Central memory CD8-positive, alpha-beta T cell (primary cell): ENCODE measurements at regions not wholly inside any gene's neighbourhood (a gene's known extent, or its start where the extent isn't known, plus 50 kb on each side); places are given as distances from the start of the nearest gene placed in this dataset.
"Not testable (repeated sequence)": the region's sequence is repeated elsewhere in the genome, so short reads cannot be mapped to it uniquely, and the experiment has no call there.

Source experiments
- ATAC-seq: fragments of 150-1000 bp; cut with Tn5 transposase; replicated peaks from 2 replicates; pipeline ENCODE4 v1.10.0; 2022; ENCODE audit warnings: mild to moderate bottlenecking, moderate FRiP score, moderate number of reproducible peaks; ENCODE audit not compliant: poor library complexity, severe bottlenecking; ENCODE audit errors: extremely low read depth
- DNase-seq, 2 donors: peaks; one replicate each; pipeline ENCODE4 v3.0.0; 2021; ENCODE audit warnings: low spot score in 2 of 2
- H3K27ac Mint-ChIP-seq: one replicate; pipeline ENCODE4 v1.8.0; 2022; ENCODE audit warnings: low read depth, mild to moderate bottlenecking, moderate library complexity, mixed read lengths
- H3K27me3 Mint-ChIP-seq: one replicate; pipeline ENCODE4 v1.8.0; 2022; ENCODE audit warnings: mixed read lengths
- H3K36me3 Mint-ChIP-seq: one replicate; pipeline ENCODE4 v1.8.0; 2022; ENCODE audit warnings: mild to moderate bottlenecking, moderate library complexity, mixed read lengths; ENCODE audit not compliant: insufficient read depth
- H3K4me1 Mint-ChIP-seq: one replicate; pipeline ENCODE4 v1.8.0; 2022; ENCODE audit warnings: mixed read lengths
- H3K4me3 Mint-ChIP-seq: one replicate; pipeline ENCODE4 v1.8.0; 2022; ENCODE audit warnings: mild to moderate bottlenecking, moderate library complexity, mixed read lengths
- H3K9me3 Mint-ChIP-seq: one replicate; pipeline ENCODE4 v1.8.0; 2022; ENCODE audit warnings: mixed read lengths

DNA sequence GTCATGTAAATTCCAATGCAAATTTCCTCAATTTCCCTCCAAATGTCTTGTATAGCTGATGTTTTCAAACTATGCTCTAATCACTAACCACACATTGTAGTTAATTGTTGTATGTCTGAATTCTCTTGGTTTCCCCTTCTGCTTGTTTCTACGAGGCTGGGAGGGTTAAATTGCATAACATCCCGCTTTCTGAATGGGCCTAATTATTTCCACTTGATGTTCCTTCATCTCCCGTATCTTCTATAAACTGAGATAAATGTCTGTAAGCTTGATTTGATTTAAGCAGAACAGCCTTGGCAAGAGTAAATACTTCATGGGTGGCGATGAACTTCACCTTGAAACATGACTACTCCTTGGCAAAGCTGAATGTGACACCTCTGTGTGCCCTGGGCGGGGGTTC, 72.2 kb downstream of the SERINC2 start:
- Mint-ChIP-seq H3K9me3 (peaks cover 13% of the 10 kb centered on the region), H3K27me3 (peaks cover 15% of the 10 kb centered on the region)

DNA sequence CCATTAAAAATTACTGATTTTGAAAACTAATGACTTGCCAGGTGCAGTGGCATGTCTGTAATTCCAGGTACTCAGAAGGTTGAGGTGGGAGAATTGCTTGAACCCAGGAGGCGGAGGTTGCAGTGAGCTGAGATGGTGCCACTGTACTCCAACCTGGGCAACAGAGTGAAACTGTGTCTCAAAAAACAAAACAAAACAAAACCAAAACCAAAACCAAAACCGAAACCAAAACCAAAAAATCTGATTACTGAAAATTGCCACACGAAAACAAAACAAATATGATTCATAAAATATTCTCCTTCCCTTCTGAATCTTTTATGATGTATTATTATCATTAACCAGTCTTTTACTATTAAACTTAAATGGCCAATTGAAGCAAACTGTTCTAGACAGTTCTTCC, 74.1 kb downstream of the SERINC2 start:
- H3K27me3 Mint-ChIP-seq: no peaks in the 10 kb centered on the region
- peaks cover 9% of the 10 kb centered on the region for H3K9me3 Mint-ChIP-seq
- no peak for DNase-seq
- ATAC-seq: no peak
- no peaks in the 10 kb centered on the region for H3K4me1 Mint-ChIP-seq
- peak overlapping the region; percentile 95 for H3K27ac Mint-ChIP-seq
- peak overlapping the region; percentile 74 for H3K4me3 Mint-ChIP-seq
- peaks cover 10% of the 10 kb centered on the region for H3K36me3 Mint-ChIP-seq

More for the DNA sequence above, 72.2 kb downstream of the SERINC2 start:
- no peak overlapping the region for H3K4me3 Mint-ChIP-seq
- H3K27ac Mint-ChIP-seq: no peak overlapping the region
- no peak for DNase-seq
- peaks cover 10% of the 10 kb centered on the region for H3K36me3 Mint-ChIP-seq
- ATAC-seq: no peak
- H3K4me1 Mint-ChIP-seq: no peaks in the 10 kb centered on the region

DNA sequence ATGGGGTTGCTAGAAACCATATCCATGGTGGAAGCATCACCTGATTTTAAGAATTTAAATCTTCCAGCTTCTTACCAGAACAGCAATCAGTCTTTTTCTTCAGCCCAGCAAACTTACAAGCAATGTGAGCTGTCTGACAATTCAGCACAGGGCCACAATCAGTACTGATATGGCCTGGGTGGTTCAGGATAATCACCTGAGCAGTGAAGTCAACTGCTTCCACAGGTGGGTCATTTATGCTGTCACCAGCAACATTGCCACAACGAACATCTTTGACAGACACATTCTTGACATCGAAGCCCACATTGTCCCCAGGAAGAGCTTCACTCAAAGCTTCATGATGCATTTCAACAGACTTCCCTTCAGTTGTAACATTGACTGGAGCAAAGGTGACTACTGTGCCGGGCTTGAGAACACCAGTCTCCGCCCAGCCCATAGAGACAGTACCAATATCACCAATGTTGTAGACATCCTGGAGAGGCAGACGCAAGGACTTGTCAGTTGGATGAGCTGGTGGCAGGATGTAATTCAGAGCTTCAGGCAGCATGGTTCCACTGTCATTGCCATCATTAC, 74.8 kb downstream of the SERINC2 start:
- Mint-ChIP-seq H3K9me3 (peaks cover 9% of the 10 kb centered on the region), H3K4me3 (peak overlapping the region; percentile 74), H3K27ac (peak overlapping the region; percentile 95), H3K4me1 (no peaks in the 10 kb centered on the region), H3K36me3 (peaks cover 10% of the 10 kb centered on the region), H3K27me3 (no peaks in the 10 kb centered on the region)
- DNase-seq (no peak), ATAC-seq (no peak)

DNA sequence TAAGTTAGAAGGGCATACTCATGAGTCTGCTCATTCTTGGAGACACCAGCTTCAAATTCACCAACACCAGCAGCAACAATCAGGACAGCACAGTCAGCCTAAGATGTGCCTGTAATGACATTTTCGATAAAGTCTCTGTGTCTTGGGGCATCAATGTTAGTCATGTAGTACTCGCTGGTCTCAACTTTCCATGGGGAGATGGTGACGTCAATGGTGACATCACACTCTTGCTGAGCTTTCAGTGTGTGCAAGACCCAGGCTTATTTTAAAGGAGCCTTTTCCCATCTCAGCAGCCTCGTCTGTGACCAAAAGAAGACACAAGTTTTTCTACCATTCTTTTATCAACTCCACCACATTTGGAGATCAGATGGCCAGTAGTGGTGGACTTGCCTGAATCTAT, 75.5 kb downstream of the SERINC2 start:
- H3K27ac Mint-ChIP-seq: no peak overlapping the region
- H3K36me3 Mint-ChIP-seq: peaks cover 10% of the 10 kb centered on the region
- no peaks in the 10 kb centered on the region for H3K4me1 Mint-ChIP-seq
- peaks cover 9% of the 10 kb centered on the region for H3K9me3 Mint-ChIP-seq
- H3K4me3 Mint-ChIP-seq: no peak overlapping the region
- ATAC-seq (no peak), DNase-seq (no peak)
- no peaks in the 10 kb centered on the region for H3K27me3 Mint-ChIP-seq

DNA sequence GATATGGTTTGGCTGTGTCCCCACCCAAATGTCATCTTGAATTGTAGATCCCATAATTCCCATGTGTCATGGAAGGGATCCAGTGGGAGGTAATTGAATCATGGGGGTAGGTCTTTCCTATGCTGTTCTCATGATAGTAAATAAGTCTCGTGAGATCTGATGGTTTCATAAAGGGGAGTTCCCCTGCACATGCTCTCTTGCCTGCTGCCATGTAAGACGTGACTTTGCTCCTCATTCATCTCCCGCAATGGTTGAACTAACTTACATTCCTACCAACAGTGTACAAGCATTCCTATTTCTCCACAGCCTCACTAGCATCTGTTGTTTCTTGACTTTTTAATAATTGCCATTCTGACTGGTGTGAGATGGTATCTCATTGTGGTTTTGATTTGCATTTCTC, 76.6 kb downstream of the SERINC2 start:
- DNase-seq, H3K27me3 Mint-ChIP-seq, H3K4me3 Mint-ChIP-seq, H3K27ac Mint-ChIP-seq, ATAC-seq, H3K9me3 Mint-ChIP-seq, H3K4me1 Mint-ChIP-seq: not testable (repeated sequence)
- H3K36me3 Mint-ChIP-seq: peaks cover 10% of the 10 kb centered on the region

DNA sequence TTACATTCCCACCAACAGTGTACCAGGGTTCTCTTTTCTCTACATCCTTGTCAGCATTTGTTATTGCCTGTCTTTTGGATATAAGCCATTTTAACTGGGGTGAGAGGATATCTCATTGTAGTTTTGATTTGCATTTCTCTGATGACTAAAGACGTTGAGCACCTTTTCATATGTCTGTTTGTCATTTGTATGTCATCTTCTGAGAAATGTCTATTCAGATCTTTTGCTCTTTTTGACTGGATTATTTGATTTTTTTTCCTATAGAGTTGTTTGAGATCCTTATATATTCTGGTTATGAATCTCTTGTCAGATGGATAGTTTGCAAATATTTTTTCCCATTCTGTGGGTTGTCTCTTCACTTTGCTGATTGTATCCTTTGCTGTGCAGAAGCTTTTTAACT, 77.6 kb downstream of the SERINC2 start:
- not testable (repeated sequence) for H3K27ac Mint-ChIP-seq, DNase-seq, H3K4me3 Mint-ChIP-seq, H3K9me3 Mint-ChIP-seq, H3K4me1 Mint-ChIP-seq, H3K27me3 Mint-ChIP-seq, ATAC-seq
- H3K36me3 Mint-ChIP-seq: peaks cover 10% of the 10 kb centered on the region

DNA sequence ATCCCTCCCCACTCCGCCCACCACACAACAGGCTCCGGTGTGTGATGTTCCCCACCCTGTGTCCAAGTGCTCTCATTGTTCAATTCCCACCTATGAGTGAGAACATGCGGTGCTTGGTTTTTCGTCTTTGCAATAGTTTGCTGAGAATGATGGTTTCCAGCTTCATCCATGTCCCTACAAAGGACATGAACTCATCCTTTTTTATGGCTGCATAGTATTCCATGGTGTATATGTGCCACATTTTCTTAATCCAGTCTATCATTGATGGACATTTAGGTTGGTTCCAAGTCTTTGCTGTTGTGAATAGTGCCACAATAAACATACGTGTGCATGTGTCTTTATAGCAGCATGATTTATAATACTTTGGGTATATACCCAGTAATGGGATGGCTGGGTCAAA, 81.0 kb upstream of the TINAGL1 start:
- not testable (repeated sequence) for H3K9me3 Mint-ChIP-seq, H3K4me3 Mint-ChIP-seq, H3K27ac Mint-ChIP-seq, H3K4me1 Mint-ChIP-seq, ATAC-seq, H3K36me3 Mint-ChIP-seq, DNase-seq
- H3K27me3 Mint-ChIP-seq: peaks cover 11% of the 10 kb centered on the region

DNA sequence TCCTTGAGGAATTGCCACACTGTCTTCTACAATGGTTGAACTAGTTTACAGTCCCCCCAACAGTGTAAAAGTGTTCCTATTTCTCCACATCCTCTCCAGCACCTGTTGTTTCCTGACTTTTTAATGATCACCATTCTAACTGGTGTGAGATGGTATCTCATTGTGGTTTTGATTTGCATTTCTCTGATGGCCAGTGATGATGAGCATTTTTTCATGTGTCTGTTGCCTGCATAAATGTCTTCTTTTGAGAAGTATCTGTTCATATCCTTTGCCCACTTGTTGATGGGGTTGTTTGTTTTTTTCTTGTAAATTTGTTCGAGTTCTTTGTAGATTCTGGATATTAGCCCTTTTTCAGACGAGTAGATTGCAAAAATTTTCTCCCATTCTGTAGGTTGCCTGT, 80.5 kb upstream of the TINAGL1 start:
- H3K9me3 Mint-ChIP-seq, H3K27ac Mint-ChIP-seq, ATAC-seq, H3K4me1 Mint-ChIP-seq, H3K36me3 Mint-ChIP-seq, DNase-seq, H3K4me3 Mint-ChIP-seq: not testable (repeated sequence)
- peaks cover 15% of the 10 kb centered on the region for H3K27me3 Mint-ChIP-seq

DNA sequence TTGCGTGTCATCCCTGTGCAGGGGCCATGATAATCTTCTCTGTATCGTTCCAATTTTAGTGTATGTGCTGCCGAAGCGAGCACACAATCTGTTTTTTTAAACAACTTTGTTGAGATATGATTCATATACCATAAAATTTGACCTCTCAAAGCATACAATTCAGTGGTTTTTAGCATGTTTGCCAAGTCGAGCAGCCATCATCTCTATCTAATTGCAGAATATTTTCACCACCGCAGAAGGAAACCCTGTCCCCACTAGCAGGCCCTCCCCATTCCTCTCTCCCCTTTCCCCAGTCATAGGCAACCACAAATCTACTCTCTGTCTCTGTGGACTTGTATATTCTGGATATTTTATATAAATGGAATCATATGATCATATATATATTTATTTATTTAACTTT, 78.7 kb upstream of the TINAGL1 start:
- Mint-ChIP-seq H3K9me3 (no peaks in the 10 kb centered on the region), H3K27ac (no peak overlapping the region), H3K36me3 (no peaks in the 10 kb centered on the region), H3K27me3 (peaks cover 33% of the 10 kb centered on the region), H3K4me1 (no peaks in the 10 kb centered on the region), H3K4me3 (no peak overlapping the region)
- DNase-seq (no peak), ATAC-seq (no peak)

DNA sequence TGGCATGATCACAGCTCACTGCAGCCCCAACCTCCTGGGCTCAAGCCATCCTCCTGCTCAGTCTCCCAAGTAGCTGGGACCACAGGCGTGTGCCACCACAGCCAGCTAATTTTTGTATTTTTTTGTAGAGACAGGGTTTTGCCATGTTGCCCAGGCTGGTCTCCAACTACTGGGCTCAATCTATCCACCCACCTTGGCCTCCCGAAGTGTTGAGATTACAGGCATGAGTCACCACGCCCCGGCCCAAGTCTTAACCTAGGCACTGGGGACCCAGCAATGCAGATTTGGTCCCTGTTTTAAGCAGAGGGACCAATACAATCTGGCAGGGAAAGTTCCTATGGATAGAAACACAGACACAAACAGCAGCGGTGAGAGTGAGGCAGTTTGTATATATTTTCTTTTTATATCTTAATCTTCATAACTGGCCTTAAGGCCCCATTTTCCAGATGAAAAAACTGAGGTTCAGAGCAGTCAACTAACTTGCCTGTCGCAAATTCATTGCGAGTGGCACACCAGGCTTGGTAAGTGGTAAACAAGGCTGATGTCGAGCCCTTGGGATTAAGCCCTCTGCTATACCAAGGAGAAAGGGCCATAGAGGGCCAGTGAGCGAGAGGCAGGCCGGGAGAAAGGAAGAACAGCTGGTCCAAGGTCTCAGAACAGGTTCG, 77.8 kb upstream of the TINAGL1 start:
- Mint-ChIP-seq H3K9me3 (no peaks in the 10 kb centered on the region), H3K36me3 (no peaks in the 10 kb centered on the region)

DNA sequence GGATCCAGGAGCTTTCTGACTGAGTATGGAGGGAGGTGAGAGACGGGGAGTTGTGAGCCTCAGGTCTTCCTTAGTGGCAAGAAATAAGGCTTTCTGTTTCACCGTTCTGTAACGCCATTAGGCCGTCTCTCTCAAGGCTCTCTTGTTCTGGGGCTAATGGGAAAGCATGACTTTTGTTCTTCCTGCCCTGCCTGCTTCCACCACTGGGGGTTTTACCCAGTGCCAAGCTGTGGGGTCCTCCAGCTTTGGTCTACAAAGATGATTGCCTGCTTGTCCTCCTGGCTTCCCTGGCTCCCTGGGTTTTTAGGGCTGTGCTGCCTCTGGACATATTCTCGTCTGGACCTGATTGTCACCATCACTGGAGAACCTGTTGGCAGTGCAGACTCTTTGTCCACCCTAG, 74.8 kb upstream of the TINAGL1 start:
- DNase-seq: no peak
- H3K4me1 Mint-ChIP-seq: peaks cover 12% of the 10 kb centered on the region
- no peak overlapping the region for H3K4me3 Mint-ChIP-seq
- no peaks in the 10 kb centered on the region for H3K9me3 Mint-ChIP-seq
- no peak overlapping the region for H3K27ac Mint-ChIP-seq
- H3K27me3 Mint-ChIP-seq: peaks cover 54% of the 10 kb centered on the region
- peaks cover 2% of the 10 kb centered on the region for H3K36me3 Mint-ChIP-seq
- ATAC-seq: no peak

More for the DNA sequence above, 77.8 kb upstream of the TINAGL1 start:
- peaks cover 42% of the 10 kb centered on the region for H3K27me3 Mint-ChIP-seq
- no peak overlapping the region for H3K27ac Mint-ChIP-seq
- no peak for DNase-seq
- ATAC-seq: no peak
- no peak overlapping the region for H3K4me3 Mint-ChIP-seq
- H3K4me1 Mint-ChIP-seq: no peaks in the 10 kb centered on the region

DNA sequence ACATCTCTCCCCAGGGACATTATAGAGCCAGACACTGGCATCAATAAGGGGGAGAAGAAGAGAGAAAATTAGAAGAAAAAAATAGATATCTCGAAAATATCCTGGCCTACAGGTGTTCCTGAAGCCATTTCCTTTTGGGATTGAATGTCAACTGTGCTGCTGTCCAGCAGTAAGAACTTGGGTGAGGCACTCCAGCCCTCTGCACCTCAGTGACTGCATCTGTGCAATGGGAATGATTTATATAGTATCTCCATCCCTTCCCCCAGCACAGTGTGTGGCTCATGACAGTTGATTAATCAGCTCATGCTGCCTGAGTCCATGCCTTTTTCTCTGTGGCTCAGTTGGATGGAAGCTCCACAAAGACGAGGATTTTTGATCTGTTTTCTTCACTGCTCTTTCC, 74.1 kb upstream of the TINAGL1 start:
- H3K36me3 Mint-ChIP-seq: peaks cover 2% of the 10 kb centered on the region
- no peak for DNase-seq
- no peaks in the 10 kb centered on the region for H3K9me3 Mint-ChIP-seq
- H3K4me1 Mint-ChIP-seq: peaks cover 12% of the 10 kb centered on the region
- peaks cover 54% of the 10 kb centered on the region for H3K27me3 Mint-ChIP-seq
- no peak overlapping the region for H3K27ac Mint-ChIP-seq
- H3K4me3 Mint-ChIP-seq: no peak overlapping the region
- ATAC-seq: no peak

DNA sequence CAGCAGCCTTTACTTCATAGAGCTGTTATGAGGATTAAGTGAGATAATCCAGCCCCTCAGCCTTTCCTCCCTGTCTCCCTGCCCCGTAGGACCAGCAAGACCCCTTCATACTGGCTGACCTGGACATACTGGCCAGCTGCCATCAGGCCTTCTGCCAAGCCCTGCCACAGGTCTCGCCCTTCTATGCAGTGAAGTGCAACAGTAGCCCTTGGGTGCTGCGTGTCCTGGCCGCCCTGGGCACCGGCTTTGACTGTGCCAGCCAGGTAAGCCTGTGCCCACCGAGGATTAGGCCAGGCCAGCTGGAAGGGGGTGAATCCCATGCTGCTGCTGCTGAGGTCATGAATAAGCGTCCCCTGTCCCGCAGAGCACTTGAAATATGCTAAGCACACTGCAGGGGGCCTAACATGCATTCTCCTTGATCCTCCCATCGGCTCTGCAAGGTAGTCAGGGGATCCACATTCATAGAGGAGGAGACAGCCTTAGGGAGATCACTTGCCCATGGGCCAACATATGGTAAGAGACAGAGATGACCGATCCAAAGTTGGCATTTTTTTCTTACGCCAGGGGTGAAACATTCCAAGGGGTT, 73.3 kb upstream of the TINAGL1 start:
- peaks cover 2% of the 10 kb centered on the region for H3K36me3 Mint-ChIP-seq
- ATAC-seq (no peak), DNase-seq (no peak)
- peaks cover 12% of the 10 kb centered on the region for H3K4me1 Mint-ChIP-seq
- no peak overlapping the region for H3K27ac Mint-ChIP-seq
- H3K27me3 Mint-ChIP-seq: peaks cover 54% of the 10 kb centered on the region
- no peaks in the 10 kb centered on the region for H3K9me3 Mint-ChIP-seq
- no peak overlapping the region for H3K4me3 Mint-ChIP-seq
